ENCODE measurements at regions not wholly inside any gene's neighbourhood (a gene's known extent, or its start where the extent isn't known, plus 50 kb on each side); places are given as distances from the start of the nearest gene placed in this dataset.

GRCh38 chr5:89388872-89389271 is 505.9 kb upstream of the MEF2C start:
- DNase-seq (ENCODE audit: low read depth in 1 of 2, low spot score in 1 of 2): no peak
- TF ChIP-seq GABPA (IDR thresholded peaks at IDR 0.05; ENCODE audit: low read depth) (no peak), SPI1 (IDR thresholded peaks at IDR 0.05; ENCODE audit: borderline replicate concordance, low read depth) (no peak), CTCF (IDR thresholded peaks at IDR 0.05; ENCODE audit: insufficient read depth, low read length) (no peak), POLR2AphosphoS5 (IDR thresholded peaks at IDR 0.05; ENCODE audit: low read depth) (no peak), REST (IDR thresholded peaks at IDR 0.05; ENCODE audit: insufficient replicate concordance, low read depth) (no peak)
- Histone ChIP-seq H3K27me3 (ENCODE audit: insufficient read depth, poor library complexity, severe bottlenecking) (no peaks in the 10 kb centered on the region), H3K27ac (replicated peaks) (no peak overlapping the region), H3K4me3 (replicated peaks; ENCODE audit: insufficient read depth, low read length) (no peak overlapping the region)

- H3K27me3 ChIP-seq (ENCODE audit: insufficient read depth, poor library complexity, severe bottlenecking): no peaks in the 10 kb centered on the region
- TF ChIP-seq CTCF (IDR thresholded peaks at IDR 0.05; ENCODE audit: insufficient read depth, low read length) (no peak), POLR2AphosphoS5 (IDR thresholded peaks at IDR 0.05; ENCODE audit: low read depth) (no peak), GABPA (IDR thresholded peaks at IDR 0.05; ENCODE audit: low read depth) (no peak), REST (IDR thresholded peaks at IDR 0.05; ENCODE audit: insufficient replicate concordance, low read depth) (no peak), SPI1 (IDR thresholded peaks at IDR 0.05; ENCODE audit: borderline replicate concordance, low read depth) (no peak)
- no peak for DNase-seq (ENCODE audit: low read depth in 1 of 2, low spot score in 1 of 2)
- no peak overlapping the region for H3K27ac ChIP-seq (replicated peaks)
- no peak overlapping the region for H3K4me3 ChIP-seq (replicated peaks; ENCODE audit: insufficient read depth, low read length)
Measured at GRCh38 chr5:89384391-89384790, 501.4 kb upstream of the MEF2C start.

GRCh38 chr5:89380635-89381034 is 497.7 kb upstream of the MEF2C start:
- no peak overlapping the region for H3K4me3 ChIP-seq (replicated peaks; ENCODE audit: insufficient read depth, low read length)
- H3K27ac ChIP-seq (replicated peaks): no peak overlapping the region
- TF ChIP-seq GABPA (IDR thresholded peaks at IDR 0.05; ENCODE audit: low read depth): no peak
- no peak for TF ChIP-seq POLR2AphosphoS5 (IDR thresholded peaks at IDR 0.05; ENCODE audit: low read depth)
- no peak for TF ChIP-seq SPI1 (IDR thresholded peaks at IDR 0.05; ENCODE audit: borderline replicate concordance, low read depth)
- TF ChIP-seq CTCF (IDR thresholded peaks at IDR 0.05; ENCODE audit: insufficient read depth, low read length): no peak
- no peak for TF ChIP-seq REST (IDR thresholded peaks at IDR 0.05; ENCODE audit: insufficient replicate concordance, low read depth)
- DNase-seq (ENCODE audit: low read depth in 1 of 2, low spot score in 1 of 2): no peak
- no peaks in the 10 kb centered on the region for H3K27me3 ChIP-seq (ENCODE audit: insufficient read depth, poor library complexity, severe bottlenecking)
